Loucy (cell line): ENCODE measurements at regions not wholly inside any gene's neighbourhood (a gene's known extent, or its start where the extent isn't known, plus 50 kb on each side); places are given as distances from the start of the nearest gene placed in this dataset.

Experiments used
- EZH2phosphoT487 ChIP-seq: fragments of 200-600 bp; IDR thresholded peaks from 2 replicates; pipeline ENCODE4 v1.6.1; 2018; ENCODE audit warnings: antibody characterized with exemption, mild to moderate bottlenecking, moderate library complexity, borderline replicate concordance
- TF ChIP-seq, protein P1 (sequence below): fragments of 200-600 bp; sonication (generic); conservative IDR thresholded peaks from 2 replicates; pipeline ENCODE4 v1.5.1; 2014; ENCODE audit warnings: mild to moderate bottlenecking, antibody characterized with exemption, low read length

DNA sequence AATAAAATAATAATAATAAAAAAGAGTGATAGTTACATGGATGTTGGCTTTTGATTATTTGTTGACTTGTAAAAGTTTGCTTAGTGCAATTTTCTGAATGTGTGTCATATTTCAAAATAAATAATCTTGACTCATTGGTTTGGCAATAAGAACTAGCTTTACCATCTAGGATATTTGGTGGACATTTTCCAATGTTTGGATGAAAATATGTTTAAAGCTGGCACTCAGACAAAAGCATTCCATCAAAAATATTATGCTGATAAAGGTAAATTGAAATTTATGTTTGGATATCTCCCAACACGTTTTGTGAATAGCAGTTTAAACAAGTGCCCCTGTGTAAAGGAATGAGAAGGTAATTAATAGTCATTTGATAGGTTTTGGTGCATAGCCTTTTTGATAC lies 62.5 kb upstream of the KCNMA1 start:
- TF ChIP-seq, protein P1, sequence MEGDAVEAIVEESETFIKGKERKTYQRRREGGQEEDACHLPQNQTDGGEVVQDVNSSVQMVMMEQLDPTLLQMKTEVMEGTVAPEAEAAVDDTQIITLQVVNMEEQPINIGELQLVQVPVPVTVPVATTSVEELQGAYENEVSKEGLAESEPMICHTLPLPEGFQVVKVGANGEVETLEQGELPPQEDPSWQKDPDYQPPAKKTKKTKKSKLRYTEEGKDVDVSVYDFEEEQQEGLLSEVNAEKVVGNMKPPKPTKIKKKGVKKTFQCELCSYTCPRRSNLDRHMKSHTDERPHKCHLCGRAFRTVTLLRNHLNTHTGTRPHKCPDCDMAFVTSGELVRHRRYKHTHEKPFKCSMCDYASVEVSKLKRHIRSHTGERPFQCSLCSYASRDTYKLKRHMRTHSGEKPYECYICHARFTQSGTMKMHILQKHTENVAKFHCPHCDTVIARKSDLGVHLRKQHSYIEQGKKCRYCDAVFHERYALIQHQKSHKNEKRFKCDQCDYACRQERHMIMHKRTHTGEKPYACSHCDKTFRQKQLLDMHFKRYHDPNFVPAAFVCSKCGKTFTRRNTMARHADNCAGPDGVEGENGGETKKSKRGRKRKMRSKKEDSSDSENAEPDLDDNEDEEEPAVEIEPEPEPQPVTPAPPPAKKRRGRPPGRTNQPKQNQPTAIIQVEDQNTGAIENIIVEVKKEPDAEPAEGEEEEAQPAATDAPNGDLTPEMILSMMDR, result no peak
- TF ChIP-seq EZH2phosphoT487, result no peak
